ENCODE measurements at regions not wholly inside any gene's neighbourhood (a gene's known extent, or its start where the extent isn't known, plus 50 kb on each side); places are given as distances from the start of the nearest gene placed in this dataset.

DNA sequence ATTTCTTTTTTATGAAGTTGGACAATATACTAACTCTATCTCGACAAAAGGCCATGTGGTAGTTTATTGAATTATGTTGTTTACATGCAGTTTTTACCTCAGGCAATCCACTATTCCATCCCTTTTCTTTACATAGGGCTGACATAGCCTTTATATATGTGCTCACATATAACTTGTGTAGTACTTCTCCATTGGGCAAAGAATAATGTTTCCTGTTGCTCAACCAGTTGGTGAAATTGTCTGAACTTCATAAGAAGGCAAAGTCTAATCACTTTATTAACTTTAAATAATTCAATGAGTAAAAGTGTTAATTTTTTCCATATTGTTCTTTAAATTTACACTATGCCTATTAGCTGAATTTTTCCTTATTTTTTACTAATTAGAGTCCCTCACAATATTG, 1272.1 kb downstream of the EPHA7 start (continued):
- TF ChIP-seq GATAD2B (conservative IDR thresholded peaks at IDR 0.05; ENCODE audit: low read depth): no peak
- no peak for TF ChIP-seq FOS (IDR thresholded peaks at IDR 0.05; ENCODE audit: borderline replicate concordance, extremely low read depth, insufficient read length)
- no peak for TF ChIP-seq STAT1 (conservative IDR thresholded peaks at IDR 0.05)
- TF ChIP-seq ZNF622 (IDR thresholded peaks at IDR 0.05): no peak
- TF ChIP-seq CBX3 (IDR thresholded peaks at IDR 0.05; ENCODE audit: borderline replicate concordance, low read depth): no peak

DNA sequence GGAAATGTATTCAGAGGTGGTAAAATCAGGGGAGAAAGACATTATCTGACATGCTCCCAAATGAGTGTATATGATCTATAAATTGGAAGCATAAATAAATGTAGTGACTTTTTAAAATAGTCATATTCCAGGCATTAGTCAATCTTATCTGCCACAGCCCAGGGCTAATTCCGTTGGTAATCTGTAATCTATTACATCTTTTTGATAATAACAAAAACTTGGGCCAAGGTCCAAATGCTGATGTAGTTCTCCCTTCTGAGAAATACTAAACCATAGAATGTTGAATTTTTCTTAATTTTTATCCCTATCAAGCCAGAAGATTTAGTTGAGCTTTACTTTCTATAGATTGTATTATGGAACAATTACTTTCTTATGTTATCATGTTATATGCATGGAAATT, 1279.8 kb downstream of the EPHA7 start:
- no peak overlapping the region for H3K4me2 ChIP-seq (ENCODE audit: control insufficient read depth, insufficient read depth)
- no peaks in the 10 kb centered on the region for H4K20me1 ChIP-seq (ENCODE audit: control insufficient read depth, insufficient read depth)
- ChIA-PET POLR2A (no interaction called here), RAD21 (ENCODE audit: unreplicated experiment) (no interaction called here), SMC1A (ENCODE audit: uncharacterized antibody, unreplicated experiment) (no interaction called here), CTCF (no interaction called here)
- no peak overlapping the region for H3K4me3 ChIP-seq
- TF ChIP-seq MEF2B (IDR thresholded peaks at IDR 0.05; ENCODE audit: partially characterized antibody, poor library complexity, severe bottlenecking): no peak
- TF ChIP-seq, protein P1, sequence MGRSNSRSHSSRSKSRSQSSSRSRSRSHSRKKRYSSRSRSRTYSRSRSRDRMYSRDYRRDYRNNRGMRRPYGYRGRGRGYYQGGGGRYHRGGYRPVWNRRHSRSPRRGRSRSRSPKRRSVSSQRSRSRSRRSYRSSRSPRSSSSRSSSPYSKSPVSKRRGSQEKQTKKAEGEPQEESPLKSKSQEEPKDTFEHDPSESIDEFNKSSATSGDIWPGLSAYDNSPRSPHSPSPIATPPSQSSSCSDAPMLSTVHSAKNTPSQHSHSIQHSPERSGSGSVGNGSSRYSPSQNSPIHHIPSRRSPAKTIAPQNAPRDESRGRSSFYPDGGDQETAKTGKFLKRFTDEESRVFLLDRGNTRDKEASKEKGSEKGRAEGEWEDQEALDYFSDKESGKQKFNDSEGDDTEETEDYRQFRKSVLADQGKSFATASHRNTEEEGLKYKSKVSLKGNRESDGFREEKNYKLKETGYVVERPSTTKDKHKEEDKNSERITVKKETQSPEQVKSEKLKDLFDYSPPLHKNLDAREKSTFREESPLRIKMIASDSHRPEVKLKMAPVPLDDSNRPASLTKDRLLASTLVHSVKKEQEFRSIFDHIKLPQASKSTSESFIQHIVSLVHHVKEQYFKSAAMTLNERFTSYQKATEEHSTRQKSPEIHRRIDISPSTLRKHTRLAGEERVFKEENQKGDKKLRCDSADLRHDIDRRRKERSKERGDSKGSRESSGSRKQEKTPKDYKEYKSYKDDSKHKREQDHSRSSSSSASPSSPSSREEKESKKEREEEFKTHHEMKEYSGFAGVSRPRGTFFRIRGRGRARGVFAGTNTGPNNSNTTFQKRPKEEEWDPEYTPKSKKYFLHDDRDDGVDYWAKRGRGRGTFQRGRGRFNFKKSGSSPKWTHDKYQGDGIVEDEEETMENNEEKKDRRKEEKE (IDR thresholded peaks at IDR 0.05): no peak
- TF ChIP-seq TAF1 (IDR thresholded peaks at IDR 0.05; ENCODE audit: borderline replicate concordance, low read depth, low read length): no peak
- TF ChIP-seq, protein P2, sequence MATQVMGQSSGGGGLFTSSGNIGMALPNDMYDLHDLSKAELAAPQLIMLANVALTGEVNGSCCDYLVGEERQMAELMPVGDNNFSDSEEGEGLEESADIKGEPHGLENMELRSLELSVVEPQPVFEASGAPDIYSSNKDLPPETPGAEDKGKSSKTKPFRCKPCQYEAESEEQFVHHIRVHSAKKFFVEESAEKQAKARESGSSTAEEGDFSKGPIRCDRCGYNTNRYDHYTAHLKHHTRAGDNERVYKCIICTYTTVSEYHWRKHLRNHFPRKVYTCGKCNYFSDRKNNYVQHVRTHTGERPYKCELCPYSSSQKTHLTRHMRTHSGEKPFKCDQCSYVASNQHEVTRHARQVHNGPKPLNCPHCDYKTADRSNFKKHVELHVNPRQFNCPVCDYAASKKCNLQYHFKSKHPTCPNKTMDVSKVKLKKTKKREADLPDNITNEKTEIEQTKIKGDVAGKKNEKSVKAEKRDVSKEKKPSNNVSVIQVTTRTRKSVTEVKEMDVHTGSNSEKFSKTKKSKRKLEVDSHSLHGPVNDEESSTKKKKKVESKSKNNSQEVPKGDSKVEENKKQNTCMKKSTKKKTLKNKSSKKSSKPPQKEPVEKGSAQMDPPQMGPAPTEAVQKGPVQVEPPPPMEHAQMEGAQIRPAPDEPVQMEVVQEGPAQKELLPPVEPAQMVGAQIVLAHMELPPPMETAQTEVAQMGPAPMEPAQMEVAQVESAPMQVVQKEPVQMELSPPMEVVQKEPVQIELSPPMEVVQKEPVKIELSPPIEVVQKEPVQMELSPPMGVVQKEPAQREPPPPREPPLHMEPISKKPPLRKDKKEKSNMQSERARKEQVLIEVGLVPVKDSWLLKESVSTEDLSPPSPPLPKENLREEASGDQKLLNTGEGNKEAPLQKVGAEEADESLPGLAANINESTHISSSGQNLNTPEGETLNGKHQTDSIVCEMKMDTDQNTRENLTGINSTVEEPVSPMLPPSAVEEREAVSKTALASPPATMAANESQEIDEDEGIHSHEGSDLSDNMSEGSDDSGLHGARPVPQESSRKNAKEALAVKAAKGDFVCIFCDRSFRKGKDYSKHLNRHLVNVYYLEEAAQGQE (IDR thresholded peaks at IDR 0.05; ENCODE audit: low read depth, low read length): no peak
- no peak for TF ChIP-seq LARP7 (IDR thresholded peaks at IDR 0.05)
- no peak for TF ChIP-seq YBX1 (IDR thresholded peaks at IDR 0.05)
- no peak for TF ChIP-seq CHD4 (IDR thresholded peaks at IDR 0.05)
- no peak for TF ChIP-seq RUNX3 (IDR thresholded peaks at IDR 0.05; ENCODE audit: low read length)
- no peak for TF ChIP-seq HCFC1 (IDR thresholded peaks at IDR 0.05; ENCODE audit: low read length)
- H3K4me1 ChIP-seq (ENCODE audit: control insufficient read depth, insufficient read depth, low read length): no peaks in the 10 kb centered on the region
- intact Hi-C loops (cut with micrococcal nuclease; ENCODE audit: unreplicated experiment): no loop called here
- no peak overlapping the region for H3K27ac ChIP-seq (ENCODE audit: control insufficient read depth, insufficient read depth)
- FAIRE-seq (no peak), ATAC-seq (no peak), DNase-seq (ENCODE audit: low read depth, low spot score) (no peak)
- no peak overlapping the region for H2AFZ ChIP-seq (ENCODE audit: control insufficient read depth, low read depth, low read length)
- no TSS peak for BruUV-seq (replicated peaks)
- H3K36me3 ChIP-seq (ENCODE audit: control insufficient read depth in 2 of 2, insufficient read depth in 2 of 2, low read length in 1 of 2): no peaks in the 10 kb centered on the region
- no peaks in the 10 kb centered on the region for H3K9me3 ChIP-seq (replicated peaks; ENCODE audit: control insufficient read depth, insufficient read depth, low read length)
- WGBS (ENCODE audit: insufficient coverage, insufficient replicate concordance, low lambda C conversion rate, missing lambda C conversion rate): 4% methylated on average over 1 of the region's 1 CpG
- no peaks in the 10 kb centered on the region for H3K79me2 ChIP-seq (ENCODE audit: control insufficient read depth, insufficient read depth, low read length)
- H3K9ac ChIP-seq (ENCODE audit: control insufficient read depth, insufficient read depth, low read length): no peak overlapping the region
- H3K27me3 ChIP-seq (replicated peaks in 1 of 2; ENCODE audit: control insufficient read depth in 2 of 2, insufficient read depth in 2 of 2, low read length in 1 of 2): no peaks in the 10 kb centered on the region
- in situ Hi-C loops (cut with MboI): no loop called here

Data from GM12878 (cell line).